ENCODE measurements at regions not wholly inside any gene's neighbourhood (a gene's known extent, or its start where the extent isn't known, plus 50 kb on each side); places are given as distances from the start of the nearest gene placed in this dataset.

DNA sequence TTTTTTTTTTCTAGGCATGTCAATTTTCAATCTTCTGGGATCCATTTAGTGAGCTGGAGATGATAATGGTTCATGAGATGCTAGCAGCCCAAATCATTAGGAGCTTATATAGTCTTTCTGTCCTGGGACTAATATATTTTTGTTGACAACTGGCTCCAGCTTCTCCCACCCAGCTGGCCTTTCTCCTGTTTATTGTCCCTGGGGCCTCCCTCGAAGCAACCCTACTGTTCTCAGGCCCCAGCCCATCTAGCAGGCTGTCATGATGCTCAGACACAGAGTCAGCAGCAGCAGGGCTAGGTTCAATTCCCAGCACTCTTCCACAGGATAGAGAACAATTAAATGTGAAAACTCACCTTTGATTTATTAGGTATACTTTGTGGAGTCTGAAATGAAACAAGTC lies 127.6 kb upstream of the MID1 start:
- DNase-seq (ENCODE audit: low spot score): no peak

DNA sequence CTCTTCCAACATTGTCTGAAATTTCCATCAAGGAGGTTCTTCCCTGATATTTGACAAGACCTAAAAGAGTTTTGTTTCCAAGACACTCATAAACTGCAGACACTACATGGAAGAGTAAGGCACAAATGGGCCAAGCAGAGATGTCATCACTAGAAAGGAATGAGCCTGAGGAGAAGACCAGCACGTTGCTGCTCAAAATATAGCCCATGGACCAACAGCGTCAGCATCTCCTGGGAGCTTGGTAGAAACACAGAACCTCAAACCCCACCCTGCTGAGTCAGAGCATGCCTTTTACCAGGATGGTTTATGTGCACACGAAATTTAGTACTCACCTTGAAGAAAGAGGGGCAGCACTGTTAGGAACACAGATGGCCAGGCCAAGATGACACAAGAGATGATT lies 128.7 kb upstream of the MID1 start:
- no peak for DNase-seq (ENCODE audit: low spot score)

DNA sequence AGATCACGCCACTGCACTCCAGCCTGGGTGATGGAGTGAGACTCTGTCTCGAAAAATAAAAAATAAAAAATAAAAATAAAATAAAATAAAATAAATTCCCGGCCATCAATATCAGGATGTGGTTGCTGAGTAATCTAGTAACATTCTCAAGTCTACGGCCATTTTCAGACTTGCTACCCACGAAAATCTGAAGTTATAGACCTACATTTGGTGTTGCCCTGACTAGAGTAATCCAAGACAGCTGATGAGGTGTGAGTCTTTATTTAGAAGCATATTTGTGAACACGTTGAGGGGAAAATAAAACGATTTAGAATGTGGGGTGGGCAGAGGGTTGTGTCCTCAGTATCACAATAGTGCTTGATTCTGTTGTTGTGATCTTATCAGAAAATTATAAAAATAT lies 130.2 kb upstream of the MID1 start:
- DNase-seq (ENCODE audit: low spot score): no peak

DNA sequence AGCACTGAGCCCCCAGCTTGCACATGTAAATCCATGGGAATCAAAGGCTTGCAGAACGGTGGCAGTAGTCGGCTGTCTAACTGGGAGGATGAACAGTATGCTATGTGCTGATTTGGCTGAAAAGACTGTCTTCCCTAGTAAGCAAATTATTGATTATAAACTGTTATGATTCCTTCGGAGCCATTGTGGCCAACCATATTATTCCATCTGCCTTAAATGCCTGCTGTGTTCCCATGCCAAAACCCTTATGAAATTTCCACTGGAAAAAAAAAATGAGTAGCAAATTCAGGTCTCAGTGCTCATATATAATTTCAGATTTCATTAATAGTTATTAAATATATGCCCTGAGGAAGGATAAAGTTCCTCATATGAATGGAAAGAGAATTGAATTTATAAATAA lies 132.7 kb upstream of the MID1 start:
- no peak for DNase-seq (ENCODE audit: low spot score)

DNA sequence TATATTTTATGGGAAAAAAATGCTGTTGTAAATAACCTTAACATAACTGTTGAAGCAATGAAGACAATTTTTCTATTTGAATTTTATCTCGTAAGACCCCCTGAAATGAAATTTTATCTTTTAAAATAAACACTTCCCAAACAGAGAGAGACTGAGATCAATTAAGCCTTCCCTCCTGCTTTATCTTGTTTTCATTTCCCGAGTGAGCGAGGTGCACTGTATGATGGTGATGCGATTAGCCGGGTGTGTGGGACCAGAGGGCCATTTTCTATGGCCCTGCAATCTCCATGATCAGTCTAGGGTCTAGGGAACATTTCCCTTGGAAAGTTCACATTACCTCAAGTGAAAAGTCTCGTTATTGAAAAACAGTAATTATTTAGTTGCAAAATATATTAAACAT lies 134.1 kb upstream of the MID1 start:
- DNase-seq (ENCODE audit: low spot score): no peak

DNA sequence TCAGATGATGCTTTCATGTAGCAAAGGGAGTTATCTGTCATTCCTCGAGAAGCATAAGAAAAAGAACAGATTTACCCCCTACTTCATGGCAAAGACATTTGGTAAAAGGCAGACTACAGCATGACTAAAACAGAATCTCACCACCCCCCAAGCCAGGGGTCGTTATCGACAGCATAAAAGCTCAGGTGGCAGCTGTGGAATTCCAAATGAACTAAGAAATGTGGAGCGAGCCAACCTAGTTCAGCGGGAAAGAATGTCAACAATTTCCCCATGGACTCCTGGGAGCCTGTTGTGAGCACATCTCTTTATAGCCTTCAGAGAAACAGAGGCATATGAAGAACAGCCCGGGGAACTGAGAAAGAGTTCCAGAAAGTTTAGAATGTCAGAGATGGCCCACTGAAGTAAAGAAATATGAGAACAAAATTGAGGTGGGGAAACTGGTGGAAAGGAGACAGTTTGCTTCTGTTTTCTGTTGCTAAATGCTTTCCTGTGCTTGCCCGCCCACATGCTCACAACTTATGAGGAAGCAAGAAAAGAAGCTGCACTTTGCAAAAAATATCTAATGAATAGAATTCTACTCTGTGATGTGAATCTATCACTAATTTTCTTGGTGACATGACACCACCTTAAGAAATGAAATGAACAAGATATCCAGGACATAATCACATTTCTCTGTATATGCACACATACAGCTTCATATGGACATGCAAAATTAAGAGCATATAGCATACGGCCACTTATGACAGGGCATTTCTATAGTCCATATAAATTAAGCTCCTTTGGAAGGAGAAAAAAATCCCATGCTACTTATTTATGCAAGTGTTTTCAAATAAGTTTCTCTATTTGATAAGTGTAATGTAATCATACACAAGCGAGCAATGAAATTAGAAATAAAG lies 135.3 kb upstream of the MID1 start:
- DNase-seq (ENCODE audit: low spot score): no peak

DNA sequence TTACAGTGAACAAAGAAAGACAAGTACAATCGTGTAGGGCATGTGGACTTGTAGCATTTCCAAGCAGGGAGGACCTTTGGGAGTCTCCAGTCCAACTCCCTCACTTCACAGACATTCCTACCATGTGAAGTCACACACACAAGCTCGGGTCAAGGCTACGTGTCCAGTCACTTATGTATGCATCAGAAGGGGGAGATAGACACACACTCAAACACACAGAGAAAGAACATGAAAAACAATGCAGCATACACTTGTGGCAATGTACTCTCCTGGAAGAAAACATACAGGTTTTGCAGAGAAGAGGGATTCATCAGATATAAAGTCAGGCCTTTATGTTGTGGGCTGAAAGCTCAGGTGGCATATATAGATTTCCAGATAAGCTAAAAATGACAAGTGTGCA lies 136.1 kb upstream of the MID1 start:
- no peak for DNase-seq (ENCODE audit: low spot score)

DNA sequence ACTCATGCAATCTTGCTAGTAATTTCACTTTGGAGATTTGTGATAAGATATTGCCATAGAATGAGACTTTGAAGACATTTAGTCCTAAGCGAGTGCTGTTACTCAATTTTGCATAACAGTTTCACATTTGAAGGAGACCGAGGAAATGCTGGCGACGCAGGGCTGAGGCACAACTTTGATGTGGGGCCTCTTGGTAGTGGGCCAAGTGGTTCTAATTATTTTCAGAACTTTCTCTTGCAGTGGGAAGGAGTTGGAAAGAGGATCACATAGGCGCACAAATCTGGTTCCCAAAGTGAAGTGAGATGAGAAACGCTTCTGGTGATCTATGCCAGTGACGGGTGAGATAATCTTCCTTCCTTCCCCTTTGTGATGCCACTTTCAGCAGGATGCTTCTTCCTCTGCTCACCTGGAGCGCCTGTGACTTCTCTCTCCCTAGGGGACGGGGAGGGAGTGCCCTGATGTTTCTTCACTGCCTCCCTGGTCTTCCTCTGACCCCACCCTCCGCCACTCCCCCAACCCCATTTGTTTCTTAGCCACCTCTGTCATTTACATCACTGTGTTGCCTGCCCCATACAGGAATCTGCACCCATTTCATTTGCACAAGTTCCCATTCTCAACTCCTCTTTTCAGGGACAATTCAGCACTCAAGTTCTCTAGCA lies 138.9 kb upstream of the MID1 start:
- DNase-seq (ENCODE audit: low spot score): no peak

DNA sequence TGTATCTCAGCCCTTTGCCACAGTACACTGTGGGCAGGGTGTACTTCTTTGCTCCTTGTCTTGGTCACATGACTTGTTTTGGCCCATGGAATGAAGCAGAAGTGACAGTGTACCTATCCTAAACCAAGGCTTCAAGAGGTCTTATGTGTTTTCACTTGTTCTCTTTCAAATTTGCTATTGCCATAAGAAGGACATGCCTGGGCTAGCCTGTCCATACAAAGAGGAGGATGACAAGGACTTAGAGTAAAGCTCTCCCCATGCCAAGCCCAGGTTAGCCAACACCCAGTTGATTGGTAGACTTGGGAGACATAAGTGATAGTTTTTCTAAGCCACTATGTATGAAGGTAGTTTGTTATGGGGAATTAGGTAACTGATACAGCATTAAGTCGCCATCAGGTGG lies 141.1 kb upstream of the MID1 start:
- no peak for DNase-seq (ENCODE audit: low spot score)

DNA sequence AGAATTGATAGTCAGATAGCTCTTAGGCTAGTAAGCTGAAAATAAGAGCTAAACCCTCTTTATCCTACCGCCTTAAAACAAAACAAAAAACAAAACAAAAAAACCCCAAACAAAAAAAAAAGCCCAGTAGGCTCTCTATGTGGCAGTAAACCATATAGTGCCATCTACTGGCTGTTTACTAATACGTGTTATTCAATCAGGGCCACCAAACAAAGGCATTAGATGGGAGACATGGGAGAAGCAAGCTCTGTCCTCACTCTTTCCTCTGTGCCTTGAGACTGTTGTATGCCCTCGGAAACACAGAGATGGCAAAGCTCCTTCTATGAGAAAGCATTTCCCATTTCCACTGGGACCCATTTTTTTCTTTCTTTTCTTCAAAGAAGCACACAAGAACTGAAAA lies 148.8 kb upstream of the MID1 start:
- DNase-seq (ENCODE audit: low spot score): peak; percentile 41

DNA sequence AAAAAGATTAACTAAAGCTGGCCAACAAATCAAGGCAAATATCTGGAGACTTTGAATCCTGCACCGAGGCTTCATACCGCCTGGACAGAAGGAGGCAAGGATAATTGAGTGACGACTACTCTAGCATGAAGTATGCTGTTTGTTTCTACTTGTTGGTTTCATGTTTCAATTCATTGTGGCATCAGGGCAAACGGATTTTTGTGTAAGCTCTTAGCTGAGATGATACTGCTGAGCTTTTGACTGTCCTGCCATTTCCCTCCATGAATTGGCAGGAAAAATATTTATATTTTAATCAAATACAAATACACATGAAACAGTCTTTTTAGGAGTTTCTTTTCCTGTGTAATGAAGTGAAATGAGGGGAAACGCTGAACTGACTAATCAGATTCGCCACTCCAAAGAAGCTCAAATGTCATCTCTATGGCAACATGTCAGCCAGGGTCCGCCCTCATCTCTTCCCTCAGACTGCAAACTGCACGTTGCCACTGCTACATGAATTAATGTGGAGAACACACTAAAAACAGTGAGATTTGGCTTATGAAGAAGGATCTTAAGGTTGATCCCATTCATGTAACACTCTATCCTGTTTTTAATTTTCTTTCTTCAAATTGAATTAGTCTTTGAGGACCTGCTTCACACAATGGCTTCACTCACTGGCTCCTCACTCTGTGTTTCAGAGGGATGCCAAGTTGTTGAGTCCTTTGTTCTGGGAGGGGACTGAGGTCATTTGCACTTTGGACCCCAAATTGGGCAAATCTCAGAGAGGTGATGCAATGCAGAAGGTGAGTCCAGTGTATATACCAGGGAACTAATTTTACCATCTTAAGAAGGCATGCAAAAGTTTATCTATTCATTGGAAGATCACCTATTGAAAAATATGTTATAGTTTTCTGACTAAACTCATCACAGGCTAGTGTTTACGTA lies 149.6 kb upstream of the MID1 start:
- DNase-seq (ENCODE audit: low spot score): peak; percentile 2

DNA sequence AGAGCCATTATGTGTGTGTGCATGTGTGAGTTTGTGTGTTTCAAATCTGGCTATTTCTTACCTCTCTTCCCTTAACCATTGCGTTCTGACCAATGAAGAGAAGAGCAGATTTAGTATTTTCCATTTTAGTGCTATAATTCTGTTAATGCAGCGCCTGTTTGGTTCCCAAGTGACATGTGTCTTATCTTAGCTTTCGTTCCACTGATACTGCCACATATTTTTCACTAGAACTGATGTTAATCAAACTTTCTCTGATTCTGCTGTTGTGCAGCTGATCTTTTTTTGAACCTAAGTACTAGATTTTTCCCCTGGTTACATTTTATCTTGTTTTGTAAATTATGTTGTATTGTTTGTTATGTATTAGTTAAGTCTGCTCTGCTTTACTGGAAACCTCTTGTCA lies 152.9 kb upstream of the MID1 start:
- DNase-seq (ENCODE audit: low spot score): no peak

DNA sequence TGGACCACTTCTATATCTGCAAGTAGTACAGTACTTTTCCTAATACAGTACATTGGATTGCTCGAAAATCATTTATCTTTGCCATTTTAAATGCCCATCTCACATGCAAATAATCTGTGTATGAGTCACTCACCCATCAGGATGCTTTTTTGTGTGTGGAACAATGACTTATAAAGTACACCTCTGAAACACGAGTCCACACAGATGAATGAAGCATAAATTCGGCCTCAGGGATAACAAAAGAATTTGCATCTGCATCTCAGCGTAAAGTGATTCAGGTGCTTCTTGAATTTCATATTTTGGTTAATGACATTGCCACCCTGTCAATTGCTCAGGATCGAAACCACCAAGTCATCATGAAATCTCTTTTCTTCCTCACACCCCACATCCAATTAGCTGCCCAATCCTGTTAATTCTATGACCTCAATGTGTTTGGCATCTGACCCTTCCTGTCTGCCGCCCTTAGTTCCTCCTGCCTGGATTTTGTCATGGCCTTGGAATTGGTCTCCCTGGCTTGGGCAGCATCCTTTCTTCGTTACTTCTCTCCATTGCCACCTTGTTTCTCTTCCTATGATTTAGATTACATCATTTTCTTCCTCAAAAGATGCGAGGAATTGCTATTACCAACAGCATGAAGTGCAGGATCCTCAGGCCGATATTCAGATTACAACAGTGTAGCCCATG lies 161.6 kb upstream of the MID1 start:
- DNase-seq (ENCODE audit: low spot score): no peak

DNA sequence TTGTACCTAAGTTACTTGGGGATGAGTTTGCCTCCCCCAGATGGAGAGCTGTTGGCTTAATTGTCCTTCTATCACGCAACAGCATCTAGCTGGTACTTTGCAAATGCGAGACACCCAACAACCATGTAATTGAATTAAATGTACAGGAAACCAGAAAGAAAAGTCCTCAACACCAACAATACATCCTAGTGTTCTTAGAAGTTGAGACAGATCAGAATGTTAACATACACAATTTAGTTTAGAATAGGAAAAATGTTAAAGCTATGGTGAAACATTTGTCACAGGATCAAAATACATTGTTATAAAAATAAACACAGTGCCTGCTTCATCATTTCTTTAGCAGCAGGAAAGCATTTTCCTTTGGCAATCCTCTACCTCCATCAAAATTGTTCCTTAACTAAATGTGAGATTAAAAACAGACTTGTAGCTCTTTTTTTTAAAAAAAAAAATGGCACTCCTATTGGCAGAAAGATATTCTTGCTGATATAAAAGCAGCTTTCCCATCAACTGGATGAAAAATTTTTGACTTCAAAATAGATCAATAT lies 163.1 kb upstream of the MID1 start:
- no peak for DNase-seq (ENCODE audit: low spot score)

DNA sequence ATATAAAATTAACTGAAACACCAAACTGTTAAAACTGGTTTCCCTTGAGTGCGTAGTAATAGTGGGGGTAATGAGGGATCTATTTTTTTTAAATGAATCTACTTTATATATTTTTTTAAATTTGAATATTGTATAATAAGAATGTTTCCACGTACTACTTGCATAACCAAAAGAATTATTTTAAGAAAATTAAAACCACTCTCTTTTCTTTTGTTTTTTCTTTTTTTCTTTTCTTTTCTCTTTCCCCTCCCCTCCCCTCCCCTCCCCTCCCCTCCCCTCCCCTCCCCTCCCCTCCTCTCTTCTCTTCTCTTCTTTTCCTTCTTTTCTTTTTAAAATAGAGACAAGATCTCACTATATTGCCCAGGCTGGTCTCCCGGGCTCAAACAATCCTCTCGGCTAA lies 166.9 kb upstream of the MID1 start:
- no peak for DNase-seq (ENCODE audit: low spot score)

DNA sequence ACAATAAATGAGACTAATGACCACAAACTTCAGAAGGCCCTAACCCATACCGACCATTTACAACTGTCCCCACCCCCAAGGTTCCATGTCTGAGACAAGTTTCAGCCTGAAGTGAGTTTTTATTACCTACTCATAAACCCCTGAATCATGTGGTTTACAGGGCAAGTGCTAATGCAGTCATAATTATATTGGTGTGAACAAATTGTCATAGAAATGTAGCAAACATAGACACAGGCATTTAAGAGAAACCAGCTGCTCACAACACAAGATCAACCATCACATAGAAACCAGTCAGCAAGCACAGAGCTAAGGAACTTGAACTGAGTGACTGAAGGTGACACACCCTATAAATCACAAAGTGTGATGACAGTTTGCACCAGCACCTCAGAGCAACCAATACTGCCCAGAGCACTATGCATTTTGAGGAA lies 173.8 kb upstream of the MID1 start:
- DNase-seq (ENCODE audit: low spot score): no peak

DNA sequence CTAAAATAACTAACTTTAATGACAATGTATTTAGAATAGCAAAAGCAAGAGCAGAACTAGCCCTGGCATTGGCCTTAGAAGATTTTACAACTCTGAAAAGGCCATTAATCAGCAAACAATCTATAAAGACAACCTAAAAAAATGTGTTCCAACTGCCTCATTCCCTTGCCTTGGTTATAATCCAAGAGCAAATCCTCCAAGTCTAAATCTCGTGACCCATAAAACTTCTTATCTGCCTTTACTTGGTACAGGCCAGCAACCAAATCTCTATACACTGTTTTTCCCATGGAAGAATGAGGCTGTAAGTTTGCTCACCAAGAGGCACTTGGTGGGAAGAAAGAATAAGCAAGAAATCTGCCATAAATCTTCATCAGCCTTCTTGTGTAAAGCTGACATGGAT lies 175.3 kb upstream of the MID1 start:
- DNase-seq (ENCODE audit: low spot score): no peak

DNA sequence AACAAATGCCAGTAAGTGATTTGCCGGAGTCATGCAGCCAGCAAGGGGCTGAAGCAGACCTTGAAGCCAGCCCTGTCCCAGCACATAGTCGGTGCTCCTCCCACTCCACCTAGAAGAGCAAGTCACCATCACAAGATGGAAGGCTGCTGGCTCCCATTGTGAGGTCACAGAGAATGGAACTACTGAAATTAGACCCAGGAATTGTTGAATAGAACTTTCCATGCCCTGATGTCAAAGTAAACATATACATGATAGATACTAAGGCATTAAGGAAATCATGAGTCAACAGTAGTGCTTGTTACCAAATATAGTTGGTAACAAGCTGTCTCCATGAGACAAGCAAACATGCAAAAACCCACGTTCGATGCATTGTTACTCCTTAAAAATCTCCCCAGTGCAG lies 177.1 kb upstream of the MID1 start:
- no peak for DNase-seq (ENCODE audit: low spot score)

DNA sequence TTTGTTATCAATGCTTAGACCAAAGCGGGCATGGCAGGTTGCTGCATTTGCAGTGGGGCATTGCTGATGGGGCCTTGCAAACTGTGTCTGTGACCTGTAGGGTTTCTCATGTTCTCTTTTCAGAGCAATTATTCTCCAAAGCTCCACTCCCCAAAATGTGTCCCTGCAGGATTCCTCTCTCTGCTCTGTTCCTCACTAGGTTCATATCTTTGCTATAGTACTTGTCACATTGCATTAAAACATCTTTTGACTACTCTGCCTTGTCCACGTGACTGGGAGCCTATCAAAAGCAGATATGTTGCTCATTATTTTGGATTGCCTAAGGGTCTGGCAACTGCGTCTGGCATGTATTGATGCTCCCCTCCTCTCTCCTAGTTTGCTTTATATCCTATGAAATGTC lies 177.7 kb upstream of the MID1 start:
- DNase-seq (ENCODE audit: low spot score): no peak

DNA sequence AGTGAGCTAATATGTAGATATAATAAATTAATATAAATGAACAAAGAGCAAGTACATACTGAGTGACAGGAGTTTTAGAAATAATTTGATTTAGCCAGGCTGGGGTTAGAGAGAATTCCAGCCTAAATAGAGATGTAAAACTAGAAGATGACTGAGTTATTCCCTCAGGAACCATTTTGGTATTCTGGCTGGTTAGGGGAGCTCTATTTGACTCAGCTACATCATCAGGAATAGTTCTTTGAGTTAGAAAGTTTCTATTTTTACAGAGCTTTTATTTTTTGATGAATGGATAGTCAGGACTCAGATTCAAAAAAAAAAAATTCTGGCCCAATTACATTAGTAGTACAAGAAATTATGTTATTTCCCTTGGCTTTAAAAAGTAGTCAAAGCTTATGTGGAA lies 180.4 kb upstream of the MID1 start:
- DNase-seq (ENCODE audit: low spot score): no peak

DNA sequence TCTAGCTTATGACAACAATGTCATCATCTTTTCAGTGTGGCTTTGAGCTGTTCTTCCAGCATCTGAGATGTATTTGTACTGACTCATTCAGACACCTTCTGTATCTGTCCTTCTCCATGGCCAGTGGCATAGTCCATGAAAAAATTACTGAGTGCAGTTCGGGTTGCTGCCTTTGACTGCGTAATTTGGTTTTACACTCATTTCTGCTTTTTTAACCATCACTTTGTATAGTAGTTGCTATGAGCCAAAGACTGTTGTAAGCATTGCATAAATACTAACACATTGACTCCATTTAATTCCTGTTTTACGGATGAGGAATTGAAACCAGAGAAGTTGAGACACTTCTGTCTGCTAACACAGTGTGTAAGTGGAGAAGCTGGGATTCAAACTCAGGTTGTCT lies 190.7 kb upstream of the MID1 start:
- DNase-seq (ENCODE audit: low spot score): no peak

DNA sequence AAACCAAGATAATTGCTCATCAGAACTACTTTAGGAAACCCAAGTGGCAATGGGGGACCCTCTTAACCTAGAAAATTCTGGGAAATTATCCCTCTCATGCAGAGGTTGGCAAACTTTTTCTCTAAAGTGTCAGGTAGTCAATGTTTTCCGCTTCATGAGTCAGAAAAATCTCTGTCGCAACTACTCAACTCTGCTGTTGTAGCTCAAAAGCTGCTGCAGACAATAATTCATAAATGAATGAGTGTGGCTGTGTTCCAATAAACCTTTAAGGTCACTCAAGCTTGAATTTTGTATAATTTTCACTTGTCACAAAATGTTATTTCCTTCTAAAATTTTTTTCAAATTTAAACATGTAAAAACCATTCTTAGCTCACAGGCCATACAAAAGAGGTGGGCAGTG lies 193.4 kb upstream of the MID1 start:
- DNase-seq (ENCODE audit: low spot score): no peak

Measured in globus pallidus (tissue), 1 donor.